ENCODE measurements at regions not wholly inside any gene's neighbourhood (a gene's known extent, or its start where the extent isn't known, plus 50 kb on each side); places are given as distances from the start of the nearest gene placed in this dataset.
"Not testable (repeated sequence)": the region's sequence is repeated elsewhere in the genome, so short reads cannot be mapped to it uniquely, and the experiment has no call there.

DNA sequence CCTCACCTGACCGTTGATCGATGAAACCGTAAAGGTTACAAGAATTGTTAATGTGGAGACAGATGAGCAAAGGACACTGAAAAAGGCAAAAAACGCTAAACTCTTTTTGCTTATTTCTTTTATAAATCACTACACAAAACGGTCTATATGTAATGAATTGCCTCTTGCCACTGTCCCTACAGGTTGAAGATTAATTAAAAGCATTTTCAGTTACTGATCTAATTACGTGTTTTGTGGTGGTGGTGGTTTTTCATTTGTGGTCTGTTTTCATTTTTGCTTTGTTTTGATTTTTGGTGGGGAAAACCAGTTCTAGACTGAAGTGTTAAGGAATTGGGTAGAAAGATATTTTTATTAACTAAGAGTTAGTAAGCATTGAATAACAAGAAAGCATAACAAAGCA, 299.2 kb upstream of the LRRN1 start:
- Histone ChIP-seq H3K4me3 (no peak overlapping the region), H3K27ac (no peak overlapping the region)

DNA sequence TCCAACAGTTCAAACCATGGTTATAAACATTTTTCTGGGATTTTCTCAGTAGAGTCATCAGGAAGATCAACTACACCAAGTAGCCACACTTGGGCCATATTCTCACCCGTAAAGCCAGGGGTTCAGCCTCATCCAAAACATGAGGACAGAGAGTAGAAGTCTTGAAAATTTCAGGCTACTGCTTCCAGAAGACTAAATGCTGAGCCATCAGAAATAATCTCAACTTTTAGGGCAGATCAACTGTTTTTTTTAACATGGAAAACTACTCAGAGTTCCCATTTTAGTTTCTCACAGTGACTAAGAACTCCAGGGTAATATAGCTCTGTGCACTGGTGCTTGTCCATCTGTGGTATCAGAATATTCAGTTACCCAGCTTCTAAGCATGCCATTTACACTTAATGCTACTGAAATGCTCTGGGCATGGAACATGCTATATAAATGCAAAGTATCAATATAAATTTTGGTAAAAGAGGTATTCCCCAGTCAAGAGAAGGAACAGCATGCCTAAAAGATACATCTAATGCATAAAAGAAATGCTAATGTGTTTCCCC, 300.1 kb upstream of the LRRN1 start:
- H3K4me3 ChIP-seq, result no peak overlapping the region

DNA sequence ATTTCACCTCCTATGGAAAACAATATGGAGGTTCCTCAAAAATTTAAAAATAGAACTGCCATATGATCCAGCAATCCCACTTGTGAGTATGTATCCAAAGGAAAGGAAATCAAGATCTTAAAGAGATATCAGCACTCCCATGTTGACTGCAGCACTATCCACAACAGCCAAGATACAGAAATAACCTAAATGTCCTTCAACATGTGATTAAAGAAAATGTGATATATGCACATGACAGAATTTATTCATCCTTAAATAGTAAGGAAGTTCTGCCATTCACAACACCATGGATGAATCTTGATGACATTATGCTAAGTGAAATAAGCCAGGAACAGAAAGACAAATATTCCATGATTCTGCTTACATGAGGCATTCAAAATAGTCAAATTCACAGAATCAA, 303.6 kb upstream of the LRRN1 start:
- Histone ChIP-seq H3K27ac (no peak overlapping the region), H3K4me3 (no peak overlapping the region)

More for the DNA sequence above, 300.1 kb upstream of the LRRN1 start:
- no peak overlapping the region for H3K27ac ChIP-seq

GRCh38 chr3:3476669-3477068, 297.2 kb upstream of the CRBN start:
- no peak overlapping the region for H3K27ac ChIP-seq
- H3K4me3 ChIP-seq, result no peak overlapping the region

DNA sequence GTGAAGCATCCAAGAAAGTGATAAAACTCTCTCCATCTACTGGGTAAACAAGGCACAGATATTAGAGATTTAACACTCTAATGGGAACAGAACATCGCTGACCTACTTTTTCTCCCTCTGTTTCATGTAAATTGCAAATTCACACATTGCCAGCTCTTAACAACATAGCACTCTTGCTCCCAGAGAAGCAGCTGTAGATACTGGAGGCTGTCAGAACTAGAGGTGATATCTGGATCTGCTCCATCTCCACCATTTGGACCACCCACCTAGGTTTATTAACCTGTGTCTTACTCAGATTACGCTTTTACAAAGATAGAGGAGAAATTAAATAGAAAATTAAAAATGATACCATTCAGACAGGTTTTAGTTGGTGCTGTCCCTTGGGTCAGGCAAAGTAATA, 289.1 kb upstream of the CRBN start:
- no peak overlapping the region for H3K4me3 ChIP-seq
- H3K27ac ChIP-seq, result no peak overlapping the region

DNA sequence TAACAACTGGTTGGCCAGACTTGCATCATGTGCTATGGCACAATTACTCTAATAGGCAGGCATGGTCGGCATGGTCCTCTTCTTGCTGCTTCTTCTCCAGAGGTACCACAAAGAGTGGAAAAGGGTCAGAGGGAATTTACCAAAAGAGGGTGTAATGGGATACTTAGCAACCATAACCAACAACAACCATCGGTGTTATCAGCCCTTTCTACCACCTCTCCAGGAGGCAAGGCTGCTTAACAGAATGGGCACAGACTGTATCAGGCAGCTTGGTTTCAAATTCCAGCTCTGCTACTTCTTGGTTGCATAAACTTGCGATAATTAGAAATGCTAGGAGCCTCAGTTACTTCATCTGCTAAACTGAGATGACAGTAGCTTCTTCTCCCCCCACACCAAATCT, 284.6 kb upstream of the CRBN start:
- Histone ChIP-seq H3K4me3 (no peak overlapping the region), H3K27ac (no peak overlapping the region)

- Histone ChIP-seq H3K4me3 (no peak overlapping the region), H3K27ac (no peak overlapping the region)
Measured at GRCh38 chr3:3461317-3461716, 281.8 kb upstream of the CRBN start.

- Histone ChIP-seq H3K4me3 (no peak overlapping the region), H3K27ac (no peak overlapping the region)
Measured at GRCh38 chr3:3448468-3448867, 269.0 kb upstream of the CRBN start.

GRCh38 chr3:3447641-3448040, 268.1 kb upstream of the CRBN start:
- H3K4me3 ChIP-seq, result no peak overlapping the region
- H3K27ac ChIP-seq, result no peak overlapping the region

DNA sequence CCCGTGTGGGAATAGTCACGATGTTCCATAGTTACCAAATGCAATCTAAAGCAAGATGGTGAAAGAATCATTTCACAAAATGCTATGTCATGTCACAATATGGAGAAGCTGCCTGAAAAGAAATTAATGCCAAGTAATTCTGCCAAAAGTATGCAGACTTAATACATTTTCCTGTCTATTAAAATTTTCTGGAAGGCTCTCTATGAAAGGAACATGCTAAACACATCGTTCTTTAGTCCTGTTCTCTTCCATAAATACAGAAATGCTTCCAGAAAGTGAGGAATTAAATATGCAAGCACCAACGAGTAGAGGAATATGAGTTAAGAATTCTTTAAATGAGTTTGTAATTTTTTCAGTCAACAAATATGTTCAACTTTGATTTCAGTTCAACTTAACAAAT, 266.8 kb upstream of the CRBN start:
- Histone ChIP-seq H3K4me3 (no peak overlapping the region), H3K27ac (no peak overlapping the region)

GRCh38 chr3:3443482-3443881, 264.0 kb upstream of the CRBN start:
- Histone ChIP-seq H3K4me3 (no peak overlapping the region), H3K27ac (no peak overlapping the region)

GRCh38 chr3:3433711-3434110, 254.2 kb upstream of the CRBN start:
- Histone ChIP-seq H3K4me3 (no peak overlapping the region), H3K27ac (no peak overlapping the region)

GRCh38 chr3:3429841-3430240, 250.3 kb upstream of the CRBN start:
- Histone ChIP-seq H3K27ac (no peak overlapping the region), H3K4me3 (no peak overlapping the region)

GRCh38 chr3:3407707-3408106, 228.2 kb upstream of the CRBN start:
- H3K4me3 ChIP-seq, H3K27ac ChIP-seq: not testable (repeated sequence)

- Histone ChIP-seq H3K27ac (no peak overlapping the region), H3K4me3 (no peak overlapping the region)
Measured at GRCh38 chr3:3405131-3405530, 225.6 kb upstream of the CRBN start.

DNA sequence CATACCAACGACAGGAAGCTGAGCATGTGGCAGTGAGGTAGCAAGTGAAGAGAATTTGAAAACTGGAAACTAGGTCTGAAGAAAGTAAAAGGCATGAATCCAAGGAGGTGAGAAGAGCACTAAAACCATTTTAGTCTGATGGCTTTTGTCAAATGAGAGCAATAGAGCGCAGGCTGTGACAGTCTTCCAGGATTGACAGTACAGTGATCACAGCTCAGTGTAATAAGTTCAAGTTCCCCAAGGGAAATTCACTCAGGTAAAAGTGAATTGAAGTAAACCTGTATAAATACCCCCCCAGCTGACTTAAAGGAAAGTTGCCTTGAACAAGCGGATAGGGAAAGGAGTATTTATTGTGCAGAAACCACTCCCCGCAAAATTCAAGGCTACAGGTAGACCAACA, 224.2 kb upstream of the CRBN start:
- H3K4me3 ChIP-seq, result no peak overlapping the region
- no peak overlapping the region for H3K27ac ChIP-seq

DNA sequence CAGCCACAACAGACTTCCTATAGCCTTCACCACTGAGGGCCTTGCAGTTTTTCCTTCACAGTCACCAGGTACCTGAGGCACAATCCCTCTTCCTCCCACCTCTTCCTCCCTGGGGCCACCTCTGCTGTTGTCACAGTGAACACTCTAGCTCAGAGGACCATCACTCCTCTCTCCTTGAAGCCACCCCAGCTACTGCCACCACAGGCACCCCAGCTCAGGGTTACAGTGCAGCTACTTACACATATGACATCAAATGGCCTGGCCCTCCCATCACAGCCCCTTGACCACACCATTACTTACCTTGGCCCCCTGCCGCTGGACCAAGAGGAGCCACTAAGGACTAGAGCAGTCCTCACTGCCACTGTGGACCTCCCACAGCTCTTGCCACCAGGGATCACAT, 213.5 kb upstream of the CRBN start:
- Histone ChIP-seq H3K4me3 (no peak overlapping the region), H3K27ac (no peak overlapping the region)

GRCh38 chr3:3383461-3383860, 204.0 kb upstream of the CRBN start:
- no peak overlapping the region for H3K4me3 ChIP-seq

DNA sequence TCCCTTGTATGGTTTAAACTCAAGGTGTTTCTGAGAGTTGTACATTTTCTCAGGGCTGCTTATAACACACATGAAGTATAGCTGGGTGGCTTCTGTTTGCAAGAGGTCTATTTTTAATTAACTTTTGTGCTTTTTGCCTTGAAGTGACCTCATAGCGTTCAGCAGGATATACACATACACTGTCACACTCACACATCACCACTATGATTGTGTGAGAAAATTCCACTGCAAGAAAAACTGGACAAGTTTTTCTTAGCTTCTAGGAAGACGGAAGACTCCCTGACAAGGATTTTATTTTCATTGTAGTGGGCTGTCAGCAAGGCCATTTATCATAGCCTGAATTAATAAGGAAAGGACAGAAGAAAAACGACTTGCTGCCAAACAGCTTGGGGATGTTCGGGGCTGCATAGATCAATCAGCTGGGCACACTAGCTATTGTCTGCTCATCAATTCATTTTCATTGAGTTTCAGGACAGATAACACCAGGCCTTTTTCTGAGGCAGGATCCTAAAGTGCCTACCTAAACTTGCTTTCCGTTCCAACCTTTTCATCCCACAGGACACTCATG, 192.8 kb upstream of the CRBN start:
- Histone ChIP-seq H3K27ac (no peak overlapping the region), H3K4me3 (no peak overlapping the region)

More at GRCh38 chr3:3383461-3383860, 204.0 kb upstream of the CRBN start:
- H3K27ac ChIP-seq, result peak overlapping the region in 1 of 21 experiments; percentile 10

DNA sequence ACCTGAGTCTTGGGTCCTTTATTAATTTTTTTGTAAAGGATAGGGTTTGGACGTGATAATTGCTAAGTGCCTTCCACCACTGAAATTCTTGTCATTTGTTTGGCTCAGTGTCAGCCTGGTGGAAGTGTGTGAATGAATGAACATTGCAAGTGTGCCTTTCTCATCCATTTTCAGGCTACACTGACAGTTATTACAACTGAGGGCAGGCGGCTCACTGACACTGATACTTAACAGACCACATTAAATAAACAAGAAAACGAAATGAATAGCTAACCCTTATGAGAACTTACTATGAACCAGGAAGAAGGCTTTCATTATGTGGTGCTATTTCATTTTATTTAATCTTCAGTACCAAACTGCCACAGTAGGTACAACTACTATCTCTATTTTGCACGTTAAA, 188.8 kb upstream of the CRBN start:
- Histone ChIP-seq H3K27ac (no peak overlapping the region), H3K4me3 (no peak overlapping the region)

DNA sequence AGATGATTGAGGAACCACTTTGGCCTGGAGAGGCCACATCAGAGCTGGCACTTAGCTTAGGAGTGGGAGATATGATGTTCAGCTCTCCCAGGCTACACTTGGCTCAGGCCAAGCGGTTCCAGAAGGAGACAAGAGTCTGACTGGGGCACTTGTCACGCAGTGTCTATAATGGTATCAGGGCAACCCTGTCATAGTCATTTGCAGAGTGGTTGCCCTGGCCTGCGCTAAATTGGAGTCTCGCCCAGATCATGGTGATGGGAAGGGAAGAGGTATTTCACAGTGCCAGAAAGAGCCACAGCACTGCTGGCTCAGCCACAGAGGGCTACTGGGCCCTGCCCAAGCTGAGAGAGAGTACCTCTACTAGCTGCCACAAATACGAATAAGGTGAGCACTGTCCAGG, 186.9 kb upstream of the CRBN start:
- H3K27ac ChIP-seq, result no peak overlapping the region
- H3K4me3 ChIP-seq, result no peak overlapping the region

- Histone ChIP-seq H3K4me3 (no peak overlapping the region), H3K27ac (no peak overlapping the region)
Measured at GRCh38 chr3:3365716-3366115, 186.2 kb upstream of the CRBN start.

Measured in skin epidermis (tissue), 12 donors.